Osteoblast (primary cell): ENCODE measurements at regions not wholly inside any gene's neighbourhood (a gene's known extent, or its start where the extent isn't known, plus 50 kb on each side); places are given as distances from the start of the nearest gene placed in this dataset.
"Not testable (repeated sequence)": the region's sequence is repeated elsewhere in the genome, so short reads cannot be mapped to it uniquely, and the experiment has no call there.

ENCODE experiments used
- DNase-seq: peaks from one replicate; pipeline ENCODE4 v3.0.0; 2011; ENCODE audit warnings: low spot score, mixed read lengths; ENCODE audit not compliant: insufficient read length; ENCODE audit errors: missing footprints
- H2AFZ ChIP-seq: 2 replicates; pipeline ENCODE4 v1.6.0; 2011; ENCODE audit warnings: mild to moderate bottlenecking, low read length
- H3K27ac ChIP-seq: 2 replicates; pipeline ENCODE4 v1.5.1; 2011; ENCODE audit warnings: mild to moderate bottlenecking, low read depth, low read length, moderate library complexity
- H3K27me3 ChIP-seq: 2 replicates; pipeline ENCODE4 v1.6.0; 2012; ENCODE audit warnings: mild to moderate bottlenecking, control low read depth, inconsistent platforms, low read length, moderate library complexity; ENCODE audit not compliant: insufficient read depth
- H3K36me3 ChIP-seq: 2 replicates; pipeline ENCODE4 v1.5.1; 2011; ENCODE audit warnings: mild to moderate bottlenecking, low read length, control low read depth, moderate library complexity; ENCODE audit not compliant: insufficient read depth
- H3K4me1 ChIP-seq: 2 replicates; pipeline ENCODE4 v1.5.1; 2011; ENCODE audit warnings: mild to moderate bottlenecking, low read length, control low read depth, moderate library complexity; ENCODE audit not compliant: insufficient read depth
- H3K4me2 ChIP-seq: 2 replicates; pipeline ENCODE4 v1.6.0; 2011; ENCODE audit warnings: mild to moderate bottlenecking, low read length; ENCODE audit not compliant: insufficient read depth
- H3K4me3 ChIP-seq: fragments of 200-600 bp; sonication (generic); 3 replicates; pipeline ENCODE4 v1.5.1; 2012; ENCODE audit warnings: mild to moderate bottlenecking, low read length, inconsistent platforms; ENCODE audit not compliant: insufficient read depth
- H3K79me2 ChIP-seq: 2 replicates; pipeline ENCODE4 v1.6.0; 2012; ENCODE audit warnings: mild to moderate bottlenecking, low read length, control low read depth, inconsistent platforms; ENCODE audit not compliant: insufficient read depth
- H3K9me3 ChIP-seq: 2 replicates; pipeline ENCODE4 v1.5.1; 2011; ENCODE audit warnings: low read depth, low read length, control low read depth
- H4K20me1 ChIP-seq: 2 replicates; pipeline ENCODE4 v1.6.0; 2012; ENCODE audit warnings: mild to moderate bottlenecking, low read length, control low read depth; ENCODE audit not compliant: insufficient read depth
- TF ChIP-seq, protein P1 (sequence below): IDR thresholded peaks from 2 replicates; pipeline ENCODE4 v1.5.1; 2011; ENCODE audit warnings: mild to moderate bottlenecking, low read depth, low read length, moderate library complexity; ENCODE audit errors: extremely low read depth

DNA sequence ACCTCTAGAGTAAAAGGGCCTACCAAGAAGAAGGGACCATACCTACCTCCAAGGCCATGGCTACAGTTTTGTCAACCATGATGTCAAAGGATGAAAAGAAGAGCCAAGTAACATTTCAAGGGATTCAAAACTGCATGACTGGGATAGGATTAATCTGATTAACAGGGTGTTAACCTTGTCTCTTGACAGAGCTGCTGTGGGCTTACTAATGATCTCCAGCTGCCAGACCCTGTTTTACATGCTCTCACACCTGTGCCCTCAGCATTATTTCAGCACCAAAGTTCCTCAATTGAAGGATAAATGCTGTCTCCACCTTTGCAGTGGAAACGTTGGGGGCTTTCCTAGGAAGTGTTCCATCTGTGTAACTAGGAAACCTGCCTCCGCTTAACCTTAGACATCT is 78.3 kb downstream of the DMAC1 start:
- no peaks in the 10 kb centered on the region for H3K36me3 ChIP-seq
- no peaks in the 10 kb centered on the region for H3K4me1 ChIP-seq
- DNase-seq, result no peak
- H3K79me2 ChIP-seq, result no peaks in the 10 kb centered on the region
- H3K4me3 ChIP-seq, result no peak overlapping the region
- no peak overlapping the region for H3K4me2 ChIP-seq
- TF ChIP-seq, protein P1, sequence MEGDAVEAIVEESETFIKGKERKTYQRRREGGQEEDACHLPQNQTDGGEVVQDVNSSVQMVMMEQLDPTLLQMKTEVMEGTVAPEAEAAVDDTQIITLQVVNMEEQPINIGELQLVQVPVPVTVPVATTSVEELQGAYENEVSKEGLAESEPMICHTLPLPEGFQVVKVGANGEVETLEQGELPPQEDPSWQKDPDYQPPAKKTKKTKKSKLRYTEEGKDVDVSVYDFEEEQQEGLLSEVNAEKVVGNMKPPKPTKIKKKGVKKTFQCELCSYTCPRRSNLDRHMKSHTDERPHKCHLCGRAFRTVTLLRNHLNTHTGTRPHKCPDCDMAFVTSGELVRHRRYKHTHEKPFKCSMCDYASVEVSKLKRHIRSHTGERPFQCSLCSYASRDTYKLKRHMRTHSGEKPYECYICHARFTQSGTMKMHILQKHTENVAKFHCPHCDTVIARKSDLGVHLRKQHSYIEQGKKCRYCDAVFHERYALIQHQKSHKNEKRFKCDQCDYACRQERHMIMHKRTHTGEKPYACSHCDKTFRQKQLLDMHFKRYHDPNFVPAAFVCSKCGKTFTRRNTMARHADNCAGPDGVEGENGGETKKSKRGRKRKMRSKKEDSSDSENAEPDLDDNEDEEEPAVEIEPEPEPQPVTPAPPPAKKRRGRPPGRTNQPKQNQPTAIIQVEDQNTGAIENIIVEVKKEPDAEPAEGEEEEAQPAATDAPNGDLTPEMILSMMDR, result no peak
- no peaks in the 10 kb centered on the region for H3K27me3 ChIP-seq
- H4K20me1 ChIP-seq, result no peaks in the 10 kb centered on the region
- H3K27ac ChIP-seq, result no peak overlapping the region
- H3K9me3 ChIP-seq, result no peaks in the 10 kb centered on the region
- H2AFZ ChIP-seq, result no peak overlapping the region

DNA sequence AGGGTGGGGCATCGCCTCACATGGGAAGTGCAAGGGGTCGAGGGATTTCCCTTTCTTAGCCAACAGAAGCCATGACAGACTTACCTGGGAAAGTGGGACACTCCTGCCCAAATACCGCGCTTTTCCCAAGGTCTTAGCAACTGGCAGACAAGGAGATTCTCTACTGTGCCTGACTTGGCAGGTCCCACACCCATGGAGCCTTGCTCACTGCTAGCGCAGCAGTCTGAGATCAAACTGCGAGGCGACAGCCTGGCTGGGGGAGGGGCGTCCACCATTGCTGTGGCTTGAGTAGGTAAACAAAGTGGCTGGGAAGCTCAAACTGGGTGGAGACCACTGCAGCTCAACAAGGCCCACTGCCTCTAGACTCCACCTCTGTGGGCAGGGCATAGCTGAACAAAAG is 86.5 kb downstream of the DMAC1 start:
- not testable (repeated sequence) for H3K27me3 ChIP-seq, H3K4me1 ChIP-seq, H3K36me3 ChIP-seq, H3K4me3 ChIP-seq, H2AFZ ChIP-seq, H4K20me1 ChIP-seq, H3K27ac ChIP-seq, H3K79me2 ChIP-seq, H3K9me3 ChIP-seq, H3K4me2 ChIP-seq, DNase-seq

DNA sequence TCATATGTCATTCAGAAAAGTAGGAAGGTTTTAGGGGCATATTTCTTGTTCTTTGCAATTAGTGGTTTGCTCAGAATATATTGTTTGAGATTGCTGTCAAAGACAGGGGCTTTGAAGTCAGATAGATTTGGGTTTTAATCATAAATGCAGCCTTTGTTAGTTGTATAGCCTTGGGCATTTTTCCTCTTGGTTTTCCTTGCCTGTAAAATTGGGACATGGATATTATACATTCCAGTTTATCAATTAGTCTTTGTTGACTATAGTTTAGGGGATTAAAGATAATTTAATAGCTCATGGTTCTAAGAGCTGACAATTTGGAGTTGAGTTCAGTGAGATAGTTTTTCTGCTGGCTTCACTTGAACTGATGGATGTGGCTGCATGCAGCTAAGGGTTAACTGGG is 88.9 kb downstream of the DMAC1 start:
- no peaks in the 10 kb centered on the region for H3K4me1 ChIP-seq
- DNase-seq, result no peak
- H3K4me2 ChIP-seq, result no peak overlapping the region

DNA sequence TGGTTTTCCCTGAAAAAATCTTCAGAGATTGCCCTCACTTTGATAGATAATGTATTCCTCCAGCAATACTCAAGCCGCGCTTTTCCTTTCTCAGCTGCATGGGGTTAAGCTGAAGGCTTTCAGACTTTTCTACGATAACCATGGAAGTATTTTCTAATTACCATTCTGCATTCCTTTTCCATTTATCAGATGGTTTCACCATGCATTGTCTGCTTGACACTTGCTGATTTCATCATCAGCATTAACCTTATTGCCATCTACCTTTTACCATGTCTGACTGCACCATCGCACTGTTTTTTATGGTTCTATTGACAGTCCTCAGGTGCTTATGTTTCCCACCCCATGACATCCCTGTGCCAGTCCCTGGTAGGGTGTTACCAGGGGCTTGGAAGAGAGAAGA is 91.6 kb downstream of the DMAC1 start:
- Histone ChIP-seq H2AFZ (no peak overlapping the region), H3K79me2 (no peaks in the 10 kb centered on the region), H3K4me2 (no peak overlapping the region), H4K20me1 (no peaks in the 10 kb centered on the region), H3K27ac (no peak overlapping the region), H3K36me3 (no peaks in the 10 kb centered on the region), H3K4me1 (no peaks in the 10 kb centered on the region), H3K9me3 (no peaks in the 10 kb centered on the region), H3K4me3 (no peak overlapping the region), H3K27me3 (no peaks in the 10 kb centered on the region)
- no peak for DNase-seq
- TF ChIP-seq, protein P1, result no peak

More for the DNA sequence above, 88.9 kb downstream of the DMAC1 start:
- Histone ChIP-seq H3K27ac (no peak overlapping the region), H3K9me3 (no peaks in the 10 kb centered on the region), H2AFZ (no peak overlapping the region), H3K4me3 (no peak overlapping the region), H3K36me3 (no peaks in the 10 kb centered on the region), H3K79me2 (no peaks in the 10 kb centered on the region), H4K20me1 (no peaks in the 10 kb centered on the region), H3K27me3 (no peaks in the 10 kb centered on the region)
- TF ChIP-seq, protein P1, result no peak
